Activated naive CD4-positive, alpha-beta T cell treated with anti-CD3 and anti-CD28 coated beads, Interleukin-2, amount 50 U/mL, for 16 hours (primary cell): ENCODE measurements at regions not wholly inside any gene's neighbourhood (a gene's known extent, or its start where the extent isn't known, plus 50 kb on each side); places are given as distances from the start of the nearest gene placed in this dataset.

Experiments
- DNase-seq: peaks from one replicate; pipeline ENCODE4 v3.0.0-alpha.2; 2020

DNA sequence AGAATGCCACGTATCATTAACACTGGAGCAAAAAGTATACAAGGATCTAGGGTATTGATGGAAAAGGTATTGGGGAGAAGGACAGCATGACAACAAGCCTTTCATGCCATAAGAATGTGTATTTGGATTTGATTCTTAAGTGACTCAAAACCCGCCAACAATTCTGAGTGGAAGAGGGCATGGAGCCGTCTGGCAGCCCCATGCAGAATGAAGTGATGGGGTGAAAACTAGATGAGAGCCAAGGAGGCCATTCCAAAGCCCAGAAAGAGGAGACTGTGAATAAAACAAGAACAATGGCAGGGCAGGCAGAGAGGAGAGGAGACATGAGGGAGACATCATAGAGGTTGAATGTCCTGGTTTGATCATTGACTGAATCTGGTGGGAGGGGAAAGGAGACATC lies 272.3 kb upstream of the WWC1 start:
- no peak for DNase-seq

DNA sequence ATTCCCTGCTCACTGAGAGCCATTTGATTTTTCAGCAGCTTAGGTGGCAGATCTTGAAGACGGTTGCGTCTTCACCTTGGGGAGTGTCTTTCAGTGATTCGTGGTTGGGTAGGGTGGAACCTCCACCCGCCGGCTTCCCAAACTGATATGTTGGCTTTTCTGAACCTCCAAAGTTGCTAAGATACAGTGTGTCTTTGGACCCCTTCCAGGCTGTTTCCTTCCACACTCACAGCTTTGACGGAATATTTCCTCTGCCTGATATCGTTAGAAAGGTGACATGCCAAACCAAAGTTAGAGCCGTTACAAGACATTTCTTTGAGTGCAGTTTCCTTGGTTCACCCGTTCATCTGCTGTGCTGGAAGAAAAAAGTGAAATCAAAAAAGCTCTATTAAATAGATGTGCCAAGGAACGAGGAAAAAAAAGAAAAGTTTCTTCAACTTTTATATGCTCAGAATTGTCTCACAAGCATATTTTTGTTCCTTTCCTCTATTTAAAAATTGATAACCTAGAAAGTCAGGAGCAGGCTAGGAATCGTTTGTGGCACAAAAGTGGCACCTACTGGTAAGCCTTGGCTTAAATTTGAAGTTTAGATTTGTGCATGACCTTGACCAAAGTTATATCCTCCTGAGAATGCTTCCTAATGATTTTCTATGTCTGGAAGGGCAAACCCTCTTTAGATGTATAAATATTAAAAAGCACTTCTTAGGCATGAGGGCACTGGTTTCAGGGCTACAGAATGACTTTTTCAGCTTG lies 270.7 kb upstream of the WWC1 start:
- no peak for DNase-seq

DNA sequence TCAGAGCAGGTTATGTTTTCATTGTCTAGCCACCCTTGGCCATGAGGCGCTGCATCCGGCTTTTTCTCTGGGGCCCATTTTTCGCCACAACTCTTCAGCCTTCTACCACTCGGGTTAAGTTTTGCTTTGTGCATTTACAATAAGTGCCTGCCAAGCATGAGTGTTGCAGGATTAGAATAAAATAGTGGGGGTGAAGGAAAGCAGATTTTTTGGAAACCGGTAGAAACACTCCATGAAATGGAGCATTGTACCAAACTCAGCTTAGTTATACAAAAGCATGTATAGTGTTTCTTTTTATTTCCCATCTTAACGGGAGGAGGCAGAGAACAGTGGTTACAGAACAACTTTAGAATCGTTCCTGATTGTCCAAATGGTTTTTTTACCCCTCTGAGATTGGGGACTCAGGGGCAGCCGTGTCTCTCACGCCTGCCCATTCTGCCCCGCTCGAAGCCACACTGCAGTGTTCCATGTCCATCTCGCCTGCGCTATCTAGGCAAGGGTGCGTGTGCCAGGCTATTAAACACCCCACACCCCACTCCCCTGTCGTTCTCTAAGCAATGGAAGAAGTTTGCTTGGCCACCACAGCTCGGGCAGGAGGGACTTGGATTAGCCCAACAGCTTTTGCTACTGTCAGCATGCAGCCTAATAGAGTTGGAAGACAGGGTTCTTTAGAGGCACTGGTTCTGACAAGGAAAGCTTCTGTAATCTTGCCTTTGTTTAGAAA lies 268.8 kb upstream of the WWC1 start:
- DNase-seq = no peak

DNA sequence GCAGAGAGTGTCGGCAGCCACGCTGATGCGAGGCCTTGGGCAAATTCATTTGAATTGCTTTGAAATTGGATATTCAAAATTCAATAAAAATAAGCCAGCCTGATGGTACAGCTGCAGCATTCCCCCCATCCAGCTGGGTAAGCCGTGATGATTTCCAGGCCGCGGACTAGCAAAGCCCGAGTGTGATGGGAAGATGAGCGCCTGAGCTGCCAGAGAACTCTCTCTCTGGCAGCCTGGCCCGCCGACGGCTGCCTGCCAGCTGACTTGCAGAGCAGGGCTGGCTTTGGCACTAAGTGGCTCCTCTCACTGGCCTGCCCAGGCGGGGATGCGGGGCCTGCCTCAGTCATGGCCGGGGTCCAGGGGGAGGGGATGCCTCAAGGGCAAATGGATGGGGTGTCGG lies 268.3 kb upstream of the WWC1 start:
- DNase-seq = no peak

DNA sequence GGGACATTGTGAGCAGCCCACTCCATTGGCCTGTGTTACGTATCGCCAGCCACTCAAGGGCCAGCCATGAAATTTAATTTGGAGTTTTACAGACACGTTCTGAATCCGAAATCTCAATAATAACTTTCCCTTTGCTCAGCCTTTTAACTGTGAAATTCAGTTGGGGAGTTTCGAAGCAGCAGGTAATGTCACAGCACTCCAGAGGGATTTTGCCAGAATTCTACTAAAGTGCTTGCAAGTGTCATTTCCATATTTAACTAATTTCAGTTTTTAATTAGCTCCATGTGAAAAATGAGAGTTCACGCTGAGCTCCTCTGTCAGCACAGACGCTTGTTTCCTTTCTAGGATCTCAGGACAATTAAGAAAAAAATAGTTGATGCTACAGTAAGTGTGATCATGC lies 267.1 kb upstream of the WWC1 start:
- DNase-seq = no peak

DNA sequence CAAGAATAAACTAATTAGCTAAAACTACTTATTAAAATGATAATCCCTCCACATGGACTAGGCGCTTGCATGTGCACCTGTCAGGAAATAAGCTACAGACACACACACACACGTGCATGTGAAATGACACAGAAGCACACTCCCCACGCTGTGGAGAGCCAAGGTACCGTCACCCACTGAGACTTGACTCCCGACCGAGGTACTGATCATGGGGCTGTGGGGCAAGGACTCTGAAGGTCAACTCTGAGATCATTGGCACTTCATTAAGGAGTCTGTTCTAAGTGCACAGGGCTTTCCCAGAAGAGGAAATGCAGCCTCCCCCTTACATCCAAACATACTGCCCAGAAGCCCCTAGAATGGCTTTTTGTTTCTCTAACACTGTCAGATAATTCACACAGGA lies 264.4 kb upstream of the WWC1 start:
- no peak for DNase-seq

DNA sequence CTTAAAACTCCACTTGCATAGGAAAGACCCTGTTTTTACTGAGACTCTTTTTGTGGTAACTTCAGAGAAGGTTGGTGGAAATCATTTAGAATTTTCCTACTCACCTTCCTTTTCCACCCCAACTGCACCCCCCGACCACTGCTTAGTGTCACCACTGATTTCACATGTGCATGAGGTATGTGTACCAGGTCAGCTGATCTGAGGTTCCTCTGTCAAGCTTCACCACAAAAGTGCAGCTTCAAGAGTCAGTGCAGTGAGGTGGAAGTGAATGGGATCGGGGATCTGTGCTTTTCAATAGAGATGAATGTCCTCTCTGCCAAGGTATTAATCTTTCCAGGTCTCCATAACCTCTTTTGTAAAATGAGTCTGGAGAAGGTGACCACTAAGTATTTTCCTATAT lies 260.5 kb upstream of the WWC1 start:
- DNase-seq = no peak

DNA sequence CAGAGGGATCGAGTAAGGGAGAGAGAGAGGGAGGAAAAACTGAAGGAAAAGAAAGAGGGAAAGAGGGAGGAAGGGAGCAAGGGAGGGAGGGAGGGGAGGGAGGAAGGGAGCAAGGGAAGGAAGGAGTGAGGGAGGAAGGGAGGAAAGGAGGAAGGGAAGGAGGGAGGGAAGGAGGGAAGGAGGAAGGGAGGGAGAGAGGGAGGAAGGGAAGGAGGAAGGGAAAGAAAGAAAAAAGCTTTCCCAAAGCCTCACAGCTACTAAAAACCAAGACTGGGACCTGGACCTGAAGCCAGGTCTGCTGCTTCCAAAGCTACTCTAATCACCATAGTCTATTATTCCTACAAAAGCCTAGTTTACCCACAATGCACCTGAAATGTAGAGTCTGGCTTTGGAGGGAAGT lies 259.8 kb upstream of the WWC1 start:
- DNase-seq = no peak

DNA sequence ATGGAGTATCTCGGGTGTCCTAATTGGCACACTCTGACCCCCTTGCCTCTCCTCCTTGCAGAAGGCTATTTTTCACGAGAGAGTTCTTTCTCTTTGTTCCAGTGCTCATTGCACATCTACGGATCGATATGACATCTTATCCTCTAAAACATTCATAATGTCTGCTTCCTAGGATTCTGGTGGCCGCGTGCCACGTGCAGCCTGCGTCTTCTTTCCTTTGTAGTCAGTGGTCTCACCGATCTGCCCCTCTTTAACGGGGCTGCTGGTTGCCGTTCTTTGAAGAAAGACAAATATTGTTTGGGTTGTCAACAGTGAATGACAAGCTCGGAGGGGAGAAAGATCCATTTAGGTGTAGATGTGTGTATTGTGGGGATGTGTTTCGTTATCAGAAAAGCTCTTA lies 252.4 kb upstream of the WWC1 start:
- DNase-seq = no peak

DNA sequence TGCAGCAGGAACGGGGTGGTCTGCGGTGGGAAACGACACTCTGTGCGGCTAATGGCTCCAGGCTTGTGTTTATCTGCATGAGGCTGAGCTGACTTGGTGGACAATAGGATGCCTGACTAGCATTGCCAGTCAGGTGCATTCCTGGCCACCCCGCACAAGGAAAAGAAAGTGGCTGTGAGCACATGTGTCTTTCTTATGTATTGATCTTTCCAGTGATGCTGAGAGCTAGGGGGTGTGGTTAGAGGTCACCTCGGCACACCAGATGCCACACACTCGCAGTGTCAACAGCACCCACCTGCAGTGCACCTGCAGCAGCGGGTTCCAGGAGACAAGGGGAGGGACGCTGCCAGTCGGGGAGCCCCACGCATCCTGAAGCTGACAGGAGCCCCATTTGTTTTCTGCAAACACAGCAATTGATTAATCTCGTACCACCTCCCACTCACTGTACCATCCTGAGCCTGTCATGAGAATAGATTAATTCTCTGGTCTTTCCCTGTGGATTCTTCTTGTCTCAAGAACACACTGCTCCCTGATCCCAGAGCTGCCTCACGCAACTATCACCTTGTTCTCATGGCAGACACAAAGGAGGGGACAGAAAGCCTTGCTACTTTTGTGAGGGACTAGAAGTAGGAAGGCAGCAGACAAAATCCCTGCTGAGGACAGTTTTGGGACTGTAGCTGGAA lies 251.7 kb upstream of the WWC1 start:
- no peak for DNase-seq

DNA sequence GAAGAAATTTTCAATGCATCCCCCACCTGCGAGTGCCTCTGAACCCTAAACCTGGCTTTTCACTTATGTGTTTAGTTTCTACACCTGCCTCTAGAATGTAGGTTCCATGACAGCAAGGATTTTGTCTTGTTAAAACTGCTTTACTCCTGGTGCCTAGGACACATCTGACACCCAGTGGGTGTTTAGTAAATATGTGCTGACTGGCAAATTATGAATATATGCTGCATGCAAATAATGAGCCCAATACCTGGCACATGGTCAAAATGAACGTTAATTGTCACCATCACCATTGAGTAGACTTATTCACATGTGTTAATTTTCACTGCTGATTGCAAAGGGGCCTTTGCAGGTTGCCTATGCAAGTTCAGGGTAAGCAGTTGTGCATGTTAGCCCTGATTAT lies 249.9 kb upstream of the WWC1 start:
- DNase-seq = no peak

DNA sequence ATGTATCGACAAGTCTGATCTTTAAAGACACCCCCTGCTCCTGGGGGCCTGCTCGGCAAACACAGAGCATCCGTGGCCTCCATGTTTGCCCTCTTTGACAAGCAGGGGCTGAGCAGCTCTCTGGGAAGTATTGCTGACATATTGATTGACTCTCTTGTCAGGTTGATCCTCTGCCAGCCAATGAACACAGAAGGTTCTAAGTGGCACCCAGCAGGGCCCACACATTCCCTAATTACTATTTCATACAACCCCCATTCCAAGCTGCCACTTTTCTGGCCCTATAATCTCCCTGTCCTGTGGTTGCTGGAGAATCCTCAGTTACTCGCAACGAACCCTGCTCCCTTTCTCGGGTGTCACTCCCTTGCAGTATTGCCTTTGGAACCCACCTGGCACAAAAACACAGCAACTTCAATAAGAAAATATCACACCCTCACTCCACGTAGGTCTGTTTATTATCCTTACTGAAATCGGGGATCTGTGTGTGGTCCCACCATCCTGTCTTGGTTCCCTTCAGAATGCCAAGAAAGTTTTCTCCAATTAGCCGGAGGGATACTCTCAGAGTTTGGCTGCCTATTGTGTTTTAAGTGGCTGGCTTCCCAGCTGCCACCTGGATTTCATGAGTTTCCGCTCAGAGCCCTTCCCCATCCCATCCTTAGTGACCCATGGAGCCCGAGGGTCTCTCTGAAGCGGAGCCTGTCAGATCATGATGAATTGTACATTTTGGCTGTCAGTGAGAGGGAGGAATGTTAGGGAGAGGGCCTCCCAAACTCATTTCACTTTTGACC lies 249.0 kb upstream of the WWC1 start:
- DNase-seq = no peak

DNA sequence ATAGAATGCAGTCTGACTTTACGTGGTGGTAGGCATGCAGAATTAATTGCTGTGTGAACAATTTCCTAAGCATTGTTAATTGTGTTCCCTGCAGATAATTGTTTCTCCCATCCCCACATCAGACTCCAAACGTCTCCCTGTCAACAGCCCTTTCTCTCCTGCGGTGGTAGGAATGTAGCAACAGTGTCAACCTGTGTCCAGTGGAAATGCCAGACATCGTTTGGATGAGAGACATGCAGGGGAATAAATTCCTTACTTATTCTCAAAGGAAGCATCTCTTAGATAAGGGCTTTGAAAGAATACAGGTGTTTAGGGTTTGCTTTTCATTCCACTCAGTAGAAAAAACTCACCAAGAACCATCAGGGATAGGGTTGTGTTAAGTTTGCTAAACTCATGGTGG lies 245.3 kb upstream of the WWC1 start:
- no peak for DNase-seq

DNA sequence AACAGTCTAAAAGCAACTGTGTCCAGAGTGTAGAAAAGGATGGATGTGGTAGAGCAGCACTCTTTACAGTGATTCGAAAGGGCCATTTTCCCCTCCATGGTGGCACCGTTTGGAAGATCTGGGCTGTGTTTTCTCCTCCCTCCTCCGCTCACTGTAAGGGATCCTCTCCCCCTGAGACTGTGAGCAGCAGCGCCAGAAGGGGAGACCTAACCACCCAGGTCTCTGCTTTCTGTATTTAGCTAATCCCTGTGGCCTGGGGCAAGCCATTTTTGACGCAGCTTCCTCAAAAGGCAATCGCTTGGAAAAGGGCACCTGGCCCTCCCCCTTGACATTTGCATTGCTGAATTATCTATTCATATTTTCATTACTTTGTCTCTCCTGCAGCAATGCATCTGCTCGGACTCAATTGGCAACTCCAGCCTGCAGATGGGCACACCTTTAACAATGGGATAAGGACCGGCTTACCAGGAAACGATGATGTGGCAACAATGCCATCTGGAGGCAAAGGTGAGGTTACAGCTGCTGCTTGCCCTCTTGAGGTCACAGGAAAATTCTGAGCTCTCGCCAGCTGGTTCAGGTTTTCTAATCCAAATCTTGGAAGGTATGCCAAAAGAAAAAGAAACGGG lies 244.3 kb upstream of the WWC1 start:
- no peak for DNase-seq

DNA sequence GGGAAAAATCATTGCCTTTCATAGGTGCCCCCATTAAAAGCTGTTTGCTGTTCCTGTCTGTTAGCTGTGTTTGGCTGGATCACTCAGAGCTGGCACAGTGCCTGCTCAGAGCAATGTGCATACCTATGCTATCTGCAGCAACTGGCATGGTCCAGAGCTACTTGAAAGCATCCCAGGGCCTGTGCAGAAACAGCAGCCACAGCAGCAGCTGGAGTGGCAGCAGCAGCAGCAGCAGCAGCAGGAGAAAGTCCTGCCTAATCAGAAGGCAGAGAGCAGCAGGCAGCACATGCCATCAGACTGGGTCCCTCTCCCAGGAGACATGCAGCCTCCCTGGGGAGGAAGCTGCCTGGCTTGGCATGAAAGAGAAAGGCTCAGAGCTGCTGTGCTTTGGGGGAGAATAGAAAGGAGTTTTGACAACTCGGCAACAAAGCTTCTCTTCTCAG lies 243.8 kb upstream of the WWC1 start:
- DNase-seq = no peak

DNA sequence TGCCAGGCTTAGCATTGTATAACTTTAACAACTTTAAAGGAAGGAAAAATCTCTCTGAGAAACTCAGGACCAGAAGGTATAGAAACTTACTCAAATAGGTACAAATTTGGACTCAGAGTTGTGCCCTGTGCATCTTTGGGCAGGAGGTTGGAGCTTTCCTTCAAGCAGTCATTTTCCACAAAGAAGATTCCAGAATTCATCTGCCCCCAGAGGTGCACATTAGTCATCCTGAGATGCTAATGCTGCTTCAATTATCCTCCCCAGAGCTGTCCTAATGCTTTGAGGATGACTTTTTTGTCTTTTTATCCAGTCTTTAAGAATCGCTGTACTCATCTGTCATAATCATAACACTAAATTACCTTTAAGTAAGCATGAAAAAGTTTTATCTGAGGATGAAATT lies 243.0 kb upstream of the WWC1 start:
- DNase-seq = no peak

DNA sequence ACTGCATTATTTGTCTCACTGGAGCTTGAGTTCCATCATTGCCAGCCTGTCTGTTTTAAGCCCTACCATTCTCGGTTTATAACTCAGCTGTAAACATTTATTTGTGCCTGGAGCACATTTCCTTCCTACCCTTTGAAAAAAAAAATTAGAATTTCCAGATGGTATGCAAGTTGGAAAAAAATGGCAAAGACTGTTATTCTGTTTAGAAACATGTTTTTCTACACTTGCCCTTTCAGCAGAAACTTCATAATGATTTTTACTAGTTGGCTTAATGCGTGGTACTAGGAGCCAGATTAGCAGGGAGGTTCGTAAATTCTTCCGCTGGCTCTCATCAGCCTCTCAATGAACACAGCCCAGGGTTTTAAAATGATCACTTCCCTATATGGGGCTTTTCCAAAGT lies 238.8 kb upstream of the WWC1 start:
- DNase-seq = no peak

DNA sequence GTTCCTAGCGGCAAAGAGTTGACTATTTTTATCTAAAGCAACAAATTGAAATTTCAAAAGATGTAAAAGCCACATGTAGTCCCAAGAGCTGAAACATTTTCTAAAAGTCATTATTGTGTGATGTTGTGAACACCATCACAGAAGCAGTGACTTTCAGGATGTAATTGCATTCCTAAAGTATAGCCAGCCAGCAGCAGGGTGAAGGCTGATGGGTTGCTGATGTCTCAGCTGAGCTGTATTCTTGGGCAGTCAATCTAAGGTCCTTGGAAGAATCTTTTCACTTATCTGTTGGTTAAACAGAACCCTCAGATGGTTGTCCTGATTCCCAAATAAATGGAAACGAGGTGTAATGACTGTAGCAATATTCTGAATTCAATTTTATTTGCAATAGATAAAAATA lies 237.4 kb upstream of the WWC1 start:
- DNase-seq = no peak

DNA sequence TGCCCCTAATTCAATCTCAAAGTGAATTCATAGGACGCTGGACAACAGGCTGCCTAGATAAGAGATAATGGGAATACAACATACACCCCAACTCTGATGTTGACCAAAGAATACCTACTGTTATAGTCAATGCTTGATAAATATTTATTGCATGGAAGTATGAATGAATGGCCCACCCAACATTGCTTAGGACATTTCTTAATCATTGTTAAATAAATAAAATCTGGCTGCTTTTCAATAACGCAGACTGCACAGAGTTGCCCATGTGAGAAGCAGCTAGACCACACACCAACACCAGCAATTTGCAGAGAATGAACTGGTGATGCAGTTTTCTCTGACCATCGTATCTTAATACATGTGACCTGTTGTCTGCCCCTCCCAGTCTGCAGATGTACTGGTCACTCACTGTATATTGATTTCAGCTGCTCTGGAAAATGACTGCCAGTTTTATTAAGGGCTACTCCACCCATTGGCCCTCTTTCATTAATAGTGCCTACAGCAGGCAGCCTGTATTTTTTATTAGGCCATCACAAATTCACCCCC lies 236.2 kb upstream of the WWC1 start:
- DNase-seq = no peak

DNA sequence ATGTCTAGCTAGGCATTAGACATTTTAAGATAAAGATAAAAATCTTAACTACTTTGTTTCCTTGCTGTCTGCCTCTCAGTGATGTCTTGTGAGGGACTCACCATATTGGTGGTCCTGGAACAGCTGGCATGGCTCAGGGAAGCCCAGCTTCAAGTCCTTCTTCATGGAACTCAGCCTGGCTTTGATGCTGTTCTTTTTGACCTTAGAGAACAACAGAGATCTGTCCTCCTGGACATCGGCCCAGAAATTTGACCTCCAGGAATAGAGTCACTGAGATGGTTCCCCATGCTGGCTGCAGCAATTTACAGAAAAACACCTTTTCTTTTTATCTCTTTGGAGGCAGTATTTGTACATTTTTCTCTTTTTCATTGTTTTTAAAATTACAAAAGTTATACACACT lies 235.5 kb upstream of the WWC1 start:
- DNase-seq = no peak

DNA sequence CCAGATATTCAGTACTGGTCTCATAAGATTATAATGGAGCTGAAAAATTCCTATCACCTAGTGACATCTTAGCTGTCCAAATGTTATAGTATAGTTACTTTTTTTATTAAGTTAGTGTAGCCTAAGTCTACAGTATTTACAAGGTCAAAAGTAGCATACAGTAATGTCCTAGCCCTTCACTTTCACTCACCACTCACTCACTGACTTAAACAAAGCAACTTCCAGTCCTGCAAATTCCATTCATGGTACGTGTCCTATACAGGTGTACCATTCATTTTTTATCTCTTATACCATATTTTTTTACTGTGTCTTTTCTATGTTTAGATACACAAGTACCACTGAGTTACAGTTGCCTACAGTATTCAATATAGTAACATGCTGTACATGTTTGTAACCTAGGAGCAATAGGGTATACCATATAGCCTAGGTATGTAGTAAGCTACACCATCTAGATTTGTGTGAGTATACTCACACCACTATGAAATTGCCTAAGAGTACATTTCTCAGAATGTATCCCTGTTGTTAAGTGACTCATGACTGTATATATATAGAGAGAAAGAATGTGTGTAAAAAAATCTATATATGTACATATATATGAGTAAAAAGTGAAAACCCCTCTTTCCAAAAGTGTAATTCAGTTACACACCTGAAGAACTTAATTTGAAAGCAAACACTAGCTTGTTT lies 234.8 kb upstream of the WWC1 start:
- DNase-seq = no peak

DNA sequence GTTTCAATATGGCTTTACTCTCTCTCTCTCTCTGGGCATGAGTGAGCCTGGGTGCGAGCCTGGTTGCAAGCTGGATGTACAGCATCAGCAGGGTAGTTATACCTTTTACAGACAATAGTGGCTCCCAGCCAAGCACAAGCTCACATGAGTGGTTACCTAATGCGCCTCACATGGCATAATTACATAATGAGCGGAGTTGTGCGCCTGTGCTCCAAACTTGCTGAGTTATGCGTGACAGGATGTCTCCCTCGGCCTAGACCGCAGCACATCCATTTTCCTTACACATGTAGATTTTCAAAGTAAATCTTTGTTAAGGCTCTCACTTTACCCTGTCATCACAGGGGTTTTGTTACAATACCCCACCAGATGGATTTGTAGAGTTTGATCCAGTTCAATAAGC lies 233.5 kb upstream of the WWC1 start:
- DNase-seq = no peak
